GM19025 (cell line): ENCODE measurements at regions not wholly inside any gene's neighbourhood (a gene's known extent, or its start where the extent isn't known, plus 50 kb on each side); places are given as distances from the start of the nearest gene placed in this dataset.

Experiments
- ATAC-seq: cut with Tn5 transposase; IDR thresholded peaks from one replicate; pipeline ENCODE4 v1.9.1; 2021; ENCODE audit warnings: mild to moderate bottlenecking, low read depth, moderate library complexity; ENCODE audit not compliant: unreplicated experiment

GRCh38 chr20:48469026-48469425, 358.8 kb downstream of the PREX1 start:
- no peak for ATAC-seq

GRCh38 chr20:48468571-48468970, 359.2 kb downstream of the PREX1 start:
- ATAC-seq, result no peak

GRCh38 chr20:48467622-48468021, 360.2 kb downstream of the PREX1 start:
- no peak for ATAC-seq

GRCh38 chr20:48465271-48465670, 362.5 kb downstream of the PREX1 start:
- no peak for ATAC-seq

- ATAC-seq, result no peak
These were observed 363.9 kb downstream of the PREX1 start for GRCh38 chr20:48463916-48464315.

GRCh38 chr20:48463096-48463720, 364.6 kb downstream of the PREX1 start:
- ATAC-seq, result no peak

GRCh38 chr20:48461735-48462119, 366.1 kb downstream of the PREX1 start:
- no peak for ATAC-seq

- no peak for ATAC-seq
These were observed 366.6 kb downstream of the PREX1 start for GRCh38 chr20:48461091-48461734.

- ATAC-seq, result no peak
These were observed 367.1 kb downstream of the PREX1 start for GRCh38 chr20:48460681-48461080.

GRCh38 chr20:48459722-48460395, 367.9 kb downstream of the PREX1 start:
- no peak for ATAC-seq

GRCh38 chr20:48458601-48459385, 369.0 kb downstream of the PREX1 start:
- ATAC-seq, result no peak

GRCh38 chr20:48458003-48458377, 369.8 kb downstream of the PREX1 start:
- no peak for ATAC-seq

GRCh38 chr20:48457193-48458002, 370.4 kb downstream of the PREX1 start:
- ATAC-seq, result no peak

- ATAC-seq, result no peak
These were observed 371.2 kb downstream of the PREX1 start for GRCh38 chr20:48456366-48457192.

GRCh38 chr20:48455651-48456365, 372.0 kb downstream of the PREX1 start:
- no peak for ATAC-seq

GRCh38 chr20:48454671-48455490, 372.9 kb downstream of the PREX1 start:
- no peak for ATAC-seq

GRCh38 chr20:48453477-48454093, 374.2 kb downstream of the PREX1 start:
- ATAC-seq, result no peak

GRCh38 chr20:48451401-48451800, 376.4 kb downstream of the PREX1 start:
- no peak for ATAC-seq
